ENCODE measurements at regions not wholly inside any gene's neighbourhood (a gene's known extent, or its start where the extent isn't known, plus 50 kb on each side); places are given as distances from the start of the nearest gene placed in this dataset.
A peak's percentile ranks its signal among the peaks of the same experiment; 100 is the strongest.

DNA sequence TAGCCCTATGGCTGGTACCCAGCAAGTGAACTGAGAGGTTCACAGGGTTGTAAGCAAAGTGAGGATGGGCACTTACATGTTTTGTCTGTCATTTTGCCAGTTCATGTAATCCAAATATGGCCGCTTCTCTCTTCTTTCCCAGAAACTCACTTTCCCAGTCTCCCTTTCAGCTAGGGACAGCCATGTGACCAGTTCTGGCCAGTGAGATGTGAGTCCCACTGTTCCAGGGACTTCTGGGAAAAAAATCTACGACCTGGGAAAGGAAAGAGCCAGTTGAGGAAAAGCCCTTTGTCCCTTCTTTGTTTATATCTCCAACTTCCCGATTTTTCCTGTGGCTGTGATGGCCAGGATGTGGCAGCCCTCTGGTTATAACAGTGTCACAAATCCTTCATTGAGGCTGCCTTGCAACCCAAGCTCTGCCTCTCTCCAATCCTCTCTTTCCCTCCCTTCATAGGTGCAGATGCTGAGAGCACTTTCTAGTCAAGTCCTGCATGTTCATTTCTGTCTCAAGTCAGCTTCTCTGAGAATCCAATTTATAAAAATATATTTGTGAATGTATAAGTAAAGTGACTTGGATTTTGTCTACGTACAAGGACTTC is 148.6 kb upstream of the ZFP64 start:
- ATAC-seq (ENCODE audit: low read depth) (no peak), DNase-seq (ENCODE audit: low spot score in 2 of 2) (no peak)
- Mint-ChIP-seq H3K36me3 (peaks cover 1% of the 10 kb centered on the region), H3K27me3 (peaks cover 12% of the 10 kb centered on the region), H3K4me3 (no peak overlapping the region), H3K9me3 (peaks cover 2% of the 10 kb centered on the region), H3K4me1 (no peaks in the 10 kb centered on the region), H3K27ac (no peak overlapping the region)

DNA sequence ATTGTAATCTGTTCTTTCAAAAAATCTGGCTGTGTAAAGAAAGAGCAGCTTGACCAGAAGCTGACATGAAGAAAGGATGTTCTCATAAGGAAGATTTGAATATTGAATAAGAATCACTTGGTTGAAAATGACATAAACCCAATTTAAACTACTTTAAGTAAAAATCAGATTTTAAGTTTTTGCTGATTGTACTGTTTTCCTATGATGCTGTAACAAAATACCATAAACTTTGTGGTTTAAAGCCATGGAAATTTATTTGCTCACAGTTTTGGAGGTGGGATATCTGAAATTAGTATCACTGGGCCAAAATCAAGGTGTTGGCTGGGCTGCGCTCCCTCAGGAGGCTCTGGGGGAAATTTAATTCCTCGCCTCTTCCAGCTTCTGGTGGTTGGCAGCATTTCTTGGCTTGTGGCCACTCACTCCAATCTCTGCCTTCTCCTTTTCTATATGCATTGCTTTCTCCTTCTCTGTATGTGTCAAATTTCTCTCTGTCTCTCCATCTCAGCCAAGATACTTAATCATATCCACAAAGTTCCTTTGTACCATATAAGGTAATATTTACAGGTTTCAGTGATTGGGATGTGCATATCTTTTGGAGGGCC is 141.2 kb upstream of the ZFP64 start:
- no peaks in the 10 kb centered on the region for H3K36me3 Mint-ChIP-seq
- peaks cover 4% of the 10 kb centered on the region for H3K9me3 Mint-ChIP-seq
- H3K27ac Mint-ChIP-seq = no peak overlapping the region
- no peak overlapping the region for H3K4me3 Mint-ChIP-seq
- no peak for ATAC-seq (ENCODE audit: low read depth)
- H3K4me1 Mint-ChIP-seq = no peaks in the 10 kb centered on the region
- DNase-seq (ENCODE audit: low spot score in 2 of 2) = no peak
- H3K27me3 Mint-ChIP-seq = peaks cover 18% of the 10 kb centered on the region

DNA sequence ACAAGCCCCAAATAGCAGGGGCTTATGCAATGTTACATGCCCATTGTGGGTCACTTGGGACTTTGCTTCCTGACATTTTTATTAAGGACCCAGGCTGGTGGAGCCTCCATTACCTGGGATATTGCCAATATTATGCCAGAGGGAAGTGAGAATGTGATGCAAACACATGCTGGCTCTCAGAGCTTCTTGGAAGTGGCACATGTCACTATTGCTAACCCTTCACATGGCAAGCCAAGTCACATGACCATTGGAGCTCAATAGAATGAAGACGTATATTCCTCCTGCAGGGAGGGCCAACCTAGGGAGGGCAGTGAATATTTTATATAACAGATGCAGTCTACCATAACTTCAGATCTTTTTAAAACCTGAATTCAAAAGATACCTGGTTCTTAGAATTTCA is 140.7 kb upstream of the ZFP64 start:
- no peaks in the 10 kb centered on the region for H3K4me1 Mint-ChIP-seq
- H3K27ac Mint-ChIP-seq = no peak overlapping the region
- no peaks in the 10 kb centered on the region for H3K36me3 Mint-ChIP-seq
- no peak for ATAC-seq (ENCODE audit: low read depth)
- H3K27me3 Mint-ChIP-seq = peaks cover 18% of the 10 kb centered on the region
- no peak for DNase-seq (ENCODE audit: low spot score in 2 of 2)
- no peak overlapping the region for H3K4me3 Mint-ChIP-seq
- peaks cover 4% of the 10 kb centered on the region for H3K9me3 Mint-ChIP-seq

DNA sequence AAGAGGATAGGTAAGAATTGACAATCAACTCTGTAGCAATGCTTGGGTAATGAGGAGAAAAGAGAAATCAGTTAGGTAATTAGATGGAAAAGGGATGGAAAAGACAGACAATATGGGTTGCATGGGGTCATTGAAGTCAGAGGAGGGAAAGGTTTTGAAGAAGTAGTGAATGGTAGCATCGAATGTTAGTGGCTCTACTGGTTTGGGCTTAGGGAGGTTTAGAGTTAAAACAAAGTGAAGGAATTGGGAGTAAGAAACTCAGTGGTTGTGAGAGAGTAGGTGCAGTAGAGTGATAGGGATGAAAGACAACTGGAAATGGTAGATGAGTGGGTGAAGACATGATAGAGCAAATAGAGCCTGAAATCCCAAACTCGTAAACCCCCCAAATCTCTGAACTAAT is 140.1 kb upstream of the ZFP64 start:
- H3K36me3 Mint-ChIP-seq = no peaks in the 10 kb centered on the region
- H3K9me3 Mint-ChIP-seq = peaks cover 4% of the 10 kb centered on the region
- ATAC-seq (ENCODE audit: low read depth) (no peak), DNase-seq (ENCODE audit: low spot score in 2 of 2) (no peak)
- H3K4me1 Mint-ChIP-seq = no peaks in the 10 kb centered on the region
- peaks cover 18% of the 10 kb centered on the region for H3K27me3 Mint-ChIP-seq
- no peak overlapping the region for H3K4me3 Mint-ChIP-seq
- no peak overlapping the region for H3K27ac Mint-ChIP-seq

DNA sequence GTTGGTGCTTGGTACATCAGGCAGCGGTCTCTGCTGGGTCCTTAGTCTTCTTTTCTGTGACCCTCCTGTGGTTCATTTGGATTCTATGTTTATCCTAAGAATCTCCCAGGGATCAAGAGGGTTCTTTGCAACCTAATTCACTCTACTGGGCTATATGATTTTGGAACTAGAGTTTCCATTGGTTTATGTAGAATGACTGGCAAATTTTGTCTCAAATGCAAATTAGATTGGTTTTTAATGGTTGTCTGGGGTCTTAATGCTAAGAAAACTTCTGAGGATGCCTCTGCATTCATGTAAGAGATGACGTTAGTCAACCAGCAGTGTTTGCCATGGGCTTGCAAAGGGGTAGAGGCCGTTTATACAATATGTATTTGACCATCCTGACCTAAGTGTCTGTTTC is 129.8 kb upstream of the ZFP64 start:
- Mint-ChIP-seq H3K9me3 (no peaks in the 10 kb centered on the region), H3K27ac (no peak overlapping the region), H3K4me3 (no peak overlapping the region), H3K36me3 (no peaks in the 10 kb centered on the region), H3K27me3 (peaks cover 22% of the 10 kb centered on the region), H3K4me1 (no peaks in the 10 kb centered on the region)
- DNase-seq (ENCODE audit: low spot score in 2 of 2) = no peak
- ATAC-seq (ENCODE audit: low read depth) = no peak

DNA sequence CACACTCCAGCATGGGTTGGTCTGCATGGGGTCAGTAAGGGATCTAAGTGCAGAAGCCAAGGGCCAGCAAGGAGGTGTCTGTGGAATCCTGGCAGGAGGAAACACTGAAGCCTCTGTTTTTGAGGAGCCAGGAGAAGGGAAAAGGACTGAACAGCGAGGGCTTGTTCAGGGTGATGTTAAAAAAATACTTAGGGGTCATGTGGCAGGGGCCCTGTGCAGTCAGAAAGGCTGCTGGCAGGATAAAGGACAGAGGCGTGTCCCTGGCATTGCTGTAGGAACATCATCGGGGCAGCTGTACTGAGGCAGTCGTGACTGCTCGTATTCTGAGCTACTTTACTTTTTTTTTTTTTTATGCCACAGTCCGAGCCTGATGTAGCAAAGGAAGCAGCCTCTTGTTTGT is 127.1 kb upstream of the ZFP64 start:
- no peak overlapping the region for H3K4me3 Mint-ChIP-seq
- H3K9me3 Mint-ChIP-seq = no peaks in the 10 kb centered on the region
- DNase-seq (ENCODE audit: low spot score in 2 of 2) (no peak), ATAC-seq (ENCODE audit: low read depth) (no peak)
- no peaks in the 10 kb centered on the region for H3K4me1 Mint-ChIP-seq
- peaks cover 2% of the 10 kb centered on the region for H3K36me3 Mint-ChIP-seq
- H3K27ac Mint-ChIP-seq = no peak overlapping the region
- H3K27me3 Mint-ChIP-seq = peaks cover 19% of the 10 kb centered on the region

DNA sequence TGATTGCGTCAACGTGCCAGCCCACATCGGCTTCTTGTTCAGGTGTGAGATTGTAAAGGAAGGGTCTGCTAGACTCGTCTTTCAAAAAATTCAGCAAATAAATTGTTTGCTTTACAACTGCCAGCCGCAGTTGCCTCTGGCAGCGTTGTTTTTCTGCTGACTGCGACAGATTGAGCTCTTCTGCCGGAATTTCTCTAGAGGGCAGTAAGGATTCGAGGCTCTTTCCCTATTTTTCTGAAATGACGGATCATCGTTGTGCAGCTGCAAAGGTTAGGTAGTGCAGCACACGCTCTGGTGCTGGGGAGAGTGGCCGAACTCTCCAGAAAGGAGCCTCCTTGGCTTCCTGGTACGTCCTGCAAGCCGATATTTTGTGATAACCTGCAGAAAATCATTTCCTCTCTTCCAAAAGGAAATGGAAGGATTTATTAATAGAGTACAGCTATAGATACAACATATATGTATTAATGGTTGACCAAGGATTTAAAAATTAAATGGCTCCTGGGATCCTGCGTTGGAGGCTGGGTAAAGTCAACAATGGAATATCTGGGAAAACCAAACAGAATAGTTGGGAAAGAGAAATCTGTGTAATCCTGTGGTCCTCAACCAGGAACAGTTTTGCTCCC is 121.9 kb upstream of the ZFP64 start:
- Mint-ChIP-seq H3K36me3 (peaks cover 2% of the 10 kb centered on the region), H3K4me3 (no peak overlapping the region), H3K4me1 (no peaks in the 10 kb centered on the region), H3K9me3 (no peaks in the 10 kb centered on the region), H3K27ac (no peak overlapping the region), H3K27me3 (peaks cover 12% of the 10 kb centered on the region)
- no peak for ATAC-seq (ENCODE audit: low read depth)
- DNase-seq (ENCODE audit: low spot score in 2 of 2) = no peak

DNA sequence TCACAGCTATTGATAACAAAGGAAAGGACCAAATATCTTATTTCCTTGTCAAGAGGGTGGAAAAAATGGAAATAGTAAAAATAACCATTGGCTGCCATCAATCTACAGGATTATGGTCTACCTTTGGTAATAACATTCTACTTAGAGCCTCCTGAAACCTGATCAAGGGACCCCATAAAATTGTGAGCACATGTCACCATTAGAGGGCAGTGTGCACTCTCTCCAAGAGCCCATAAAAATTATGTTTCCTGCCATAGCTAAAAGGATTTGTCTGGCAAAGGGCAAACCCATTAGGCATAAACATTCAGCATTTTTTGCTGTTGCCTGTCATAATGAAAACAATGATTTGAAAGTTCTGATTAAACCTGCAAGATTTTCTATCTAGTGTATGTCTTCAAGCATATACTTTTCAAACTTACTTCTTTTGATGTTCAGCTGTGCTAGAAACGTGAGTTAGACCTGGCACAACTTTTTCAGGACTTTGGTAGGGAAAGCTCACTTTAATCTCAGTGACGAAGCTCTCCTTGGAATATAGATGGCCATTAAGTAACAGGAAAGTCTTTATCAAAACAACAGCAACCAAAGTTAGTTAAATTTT is 120.7 kb upstream of the ZFP64 start:
- no peaks in the 10 kb centered on the region for H3K9me3 Mint-ChIP-seq
- H3K4me1 Mint-ChIP-seq = no peaks in the 10 kb centered on the region
- ATAC-seq (ENCODE audit: low read depth) = no peak
- H3K27ac Mint-ChIP-seq = no peak overlapping the region
- peaks cover 12% of the 10 kb centered on the region for H3K27me3 Mint-ChIP-seq
- DNase-seq (ENCODE audit: low spot score in 2 of 2) = peak; percentile 24 to 26
- H3K36me3 Mint-ChIP-seq = peaks cover 2% of the 10 kb centered on the region
- no peak overlapping the region for H3K4me3 Mint-ChIP-seq

DNA sequence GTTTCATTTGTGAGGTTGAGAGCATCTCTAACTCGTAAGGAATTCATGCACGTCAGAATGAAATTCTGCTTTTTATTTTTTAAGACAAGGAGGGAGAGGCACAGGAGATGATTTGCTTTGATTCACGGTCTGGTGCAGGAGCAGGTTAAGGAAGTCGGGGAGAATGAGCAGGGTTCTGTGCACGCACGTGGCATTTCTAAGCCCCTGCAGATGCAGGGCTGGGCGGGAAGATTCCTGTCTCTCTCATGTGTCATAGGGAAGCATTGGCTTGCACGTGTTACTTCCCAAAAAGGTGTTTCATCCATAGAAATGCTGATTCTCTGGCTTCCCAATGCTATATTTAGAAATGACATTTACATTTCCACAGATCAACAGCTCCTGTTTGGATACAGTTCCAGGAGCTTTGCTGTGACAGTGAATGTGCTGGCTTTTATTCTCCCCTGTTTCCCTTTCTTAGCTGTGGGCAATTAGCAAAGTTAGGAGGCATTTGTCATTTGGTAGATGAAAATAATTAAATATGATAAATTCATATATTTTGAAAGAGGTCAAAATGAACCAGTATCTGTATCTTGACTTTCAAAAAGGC is 119.7 kb upstream of the ZFP64 start:
- no peak for DNase-seq (ENCODE audit: low spot score in 2 of 2)
- no peaks in the 10 kb centered on the region for H3K4me1 Mint-ChIP-seq
- no peaks in the 10 kb centered on the region for H3K9me3 Mint-ChIP-seq
- no peak overlapping the region for H3K4me3 Mint-ChIP-seq
- H3K36me3 Mint-ChIP-seq = peaks cover 1% of the 10 kb centered on the region
- ATAC-seq (ENCODE audit: low read depth) = no peak
- H3K27ac Mint-ChIP-seq = no peak overlapping the region
- H3K27me3 Mint-ChIP-seq = peaks cover 8% of the 10 kb centered on the region

DNA sequence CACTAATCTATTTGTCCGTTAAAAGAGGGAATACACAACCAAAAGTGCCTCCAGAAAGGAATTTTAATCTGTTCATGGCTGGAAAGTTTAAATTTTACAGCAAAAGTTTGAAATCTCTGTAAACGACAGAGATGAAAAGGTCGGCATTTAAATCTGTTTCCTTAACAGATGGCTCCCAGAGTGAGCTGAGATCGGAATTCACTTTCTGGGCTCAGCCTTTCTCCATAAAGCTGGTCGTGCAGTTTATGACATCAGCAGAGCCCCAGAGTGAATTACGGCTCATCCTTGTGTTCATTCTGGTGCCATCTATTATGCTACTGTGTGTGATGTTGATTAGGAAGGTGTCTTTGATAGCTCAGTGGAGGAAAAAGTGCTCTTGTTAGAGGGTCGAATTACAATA is 117.6 kb upstream of the ZFP64 start:
- DNase-seq (ENCODE audit: low spot score in 2 of 2) (no peak), ATAC-seq (ENCODE audit: low read depth) (no peak)
- H3K4me3 Mint-ChIP-seq = no peak overlapping the region
- H3K27me3 Mint-ChIP-seq = peaks cover 6% of the 10 kb centered on the region
- H3K36me3 Mint-ChIP-seq = no peaks in the 10 kb centered on the region
- no peak overlapping the region for H3K27ac Mint-ChIP-seq
- no peaks in the 10 kb centered on the region for H3K9me3 Mint-ChIP-seq
- no peaks in the 10 kb centered on the region for H3K4me1 Mint-ChIP-seq

DNA sequence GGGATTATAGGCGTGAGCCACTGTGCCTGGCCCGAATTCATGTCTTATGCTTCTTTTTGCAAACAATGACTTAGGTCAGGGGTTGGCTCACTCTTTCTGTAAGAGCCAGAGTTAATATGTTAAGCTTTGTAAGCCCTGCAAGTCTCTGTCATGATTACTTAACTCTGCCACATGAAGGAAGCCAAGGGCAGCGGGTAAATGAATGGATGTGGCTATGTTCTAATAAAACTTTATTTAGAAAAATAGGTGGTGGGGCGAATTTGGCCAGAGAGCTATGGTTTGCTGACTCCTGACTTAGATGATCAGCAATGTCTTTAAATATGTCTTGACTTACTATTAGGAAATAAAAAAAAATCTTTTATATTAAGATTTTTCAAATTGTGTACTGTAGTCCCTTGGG is 114.9 kb upstream of the ZFP64 start:
- no peaks in the 10 kb centered on the region for H3K9me3 Mint-ChIP-seq
- no peaks in the 10 kb centered on the region for H3K36me3 Mint-ChIP-seq
- H3K4me1 Mint-ChIP-seq = no peaks in the 10 kb centered on the region
- no peak for DNase-seq (ENCODE audit: low spot score in 2 of 2)
- peaks cover 10% of the 10 kb centered on the region for H3K27me3 Mint-ChIP-seq
- H3K27ac Mint-ChIP-seq = no peak overlapping the region
- H3K4me3 Mint-ChIP-seq = no peak overlapping the region
- ATAC-seq (ENCODE audit: low read depth) = no peak

DNA sequence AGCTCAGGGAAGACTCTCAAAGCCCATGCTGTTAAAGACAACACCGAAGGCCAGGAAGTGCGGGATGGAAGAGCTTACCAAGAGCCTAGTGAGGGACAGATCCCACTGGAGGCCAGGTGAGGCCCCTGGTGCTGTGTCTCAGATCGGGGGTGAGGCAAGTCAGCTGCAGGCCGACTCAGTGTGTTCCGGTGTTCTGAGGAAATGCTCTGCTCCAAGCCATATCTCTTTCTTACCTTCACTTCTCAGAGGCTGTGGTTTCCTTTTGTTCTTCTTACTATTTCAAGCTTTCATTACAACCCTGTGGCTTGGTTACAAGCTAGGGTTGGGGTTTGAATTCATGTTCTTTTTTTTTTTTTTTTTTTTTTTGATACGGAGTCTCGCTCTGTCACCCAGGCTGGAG is 114.3 kb upstream of the ZFP64 start:
- Mint-ChIP-seq H3K4me3 (no peak overlapping the region), H3K27me3 (peaks cover 10% of the 10 kb centered on the region), H3K36me3 (no peaks in the 10 kb centered on the region), H3K9me3 (no peaks in the 10 kb centered on the region), H3K27ac (no peak overlapping the region), H3K4me1 (no peaks in the 10 kb centered on the region)
- ATAC-seq (ENCODE audit: low read depth) = no peak
- DNase-seq (ENCODE audit: low spot score in 2 of 2) = no peak

DNA sequence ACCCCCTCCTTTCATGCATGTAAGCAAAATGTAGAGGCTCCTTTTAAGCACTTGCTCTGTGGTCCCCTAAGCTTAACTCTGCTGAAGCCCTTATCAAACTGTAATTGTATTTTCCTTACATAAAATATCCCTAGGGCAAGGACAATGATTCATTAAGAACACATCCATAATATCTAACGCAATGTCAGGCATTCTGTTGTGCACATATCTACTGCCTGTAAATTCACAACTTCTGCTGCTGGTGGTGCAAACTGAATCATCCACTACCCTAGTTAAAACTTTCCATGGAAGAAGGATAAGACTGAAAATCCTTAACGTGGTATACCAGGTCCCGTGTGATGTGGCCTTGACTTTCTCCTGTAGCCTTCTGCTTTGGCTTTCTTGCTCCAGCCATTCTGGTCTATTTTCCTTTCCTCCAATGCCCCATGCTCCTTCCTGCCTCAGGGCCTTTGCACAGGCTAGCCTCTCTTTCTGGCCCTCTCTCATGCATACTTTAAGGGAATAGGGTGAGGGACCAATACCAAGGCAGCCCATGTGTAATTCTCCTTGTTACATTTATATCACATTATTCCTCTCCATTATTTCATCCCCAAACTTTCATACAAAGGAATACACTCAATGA is 113.6 kb upstream of the ZFP64 start:
- Mint-ChIP-seq H3K9me3 (no peaks in the 10 kb centered on the region), H3K27ac (no peak overlapping the region), H3K4me3 (no peak overlapping the region), H3K36me3 (no peaks in the 10 kb centered on the region), H3K4me1 (no peaks in the 10 kb centered on the region), H3K27me3 (peaks cover 8% of the 10 kb centered on the region)
- no peak for ATAC-seq (ENCODE audit: low read depth)
- no peak for DNase-seq (ENCODE audit: low spot score in 2 of 2)

DNA sequence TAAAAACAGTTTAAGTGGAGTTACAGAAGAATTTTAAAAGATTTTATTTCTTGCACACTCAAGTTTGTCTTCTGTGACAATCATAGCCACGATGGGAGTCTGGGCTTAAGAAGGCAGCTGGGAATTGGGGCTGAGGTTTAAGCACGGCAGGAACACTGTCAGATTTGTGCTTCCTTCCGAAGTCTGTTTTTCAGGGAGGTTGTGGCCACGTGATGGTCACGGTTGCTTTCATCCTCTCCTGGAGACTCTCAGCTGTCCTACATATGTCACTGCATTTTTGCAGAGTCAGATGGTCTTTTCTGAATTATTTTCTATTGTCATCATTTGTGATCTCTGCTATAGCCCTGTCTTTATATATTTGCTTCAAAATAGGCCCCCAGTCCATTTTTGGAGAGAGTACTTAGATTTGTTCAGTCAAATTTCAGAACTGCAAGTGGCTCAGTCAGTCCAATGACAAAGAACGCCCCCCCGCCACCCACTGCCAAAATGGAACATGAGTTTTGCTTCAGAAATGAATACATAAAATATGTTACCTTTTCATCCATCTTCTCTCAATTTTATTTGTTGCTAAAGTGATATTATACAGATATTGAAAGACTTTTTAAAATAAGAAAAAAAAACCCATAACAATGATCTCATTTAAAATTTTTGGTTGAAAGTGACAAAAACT is 111.8 kb upstream of the ZFP64 start:
- Mint-ChIP-seq H3K9me3 (no peaks in the 10 kb centered on the region), H3K27ac (no peak overlapping the region), H3K4me1 (no peaks in the 10 kb centered on the region), H3K36me3 (no peaks in the 10 kb centered on the region), H3K27me3 (peaks cover 10% of the 10 kb centered on the region), H3K4me3 (no peak overlapping the region)
- ATAC-seq (ENCODE audit: low read depth) (no peak), DNase-seq (ENCODE audit: low spot score in 2 of 2) (no peak)
